ENCODE measurements at regions not wholly inside any gene's neighbourhood (a gene's known extent, or its start where the extent isn't known, plus 50 kb on each side); places are given as distances from the start of the nearest gene placed in this dataset.

DNA sequence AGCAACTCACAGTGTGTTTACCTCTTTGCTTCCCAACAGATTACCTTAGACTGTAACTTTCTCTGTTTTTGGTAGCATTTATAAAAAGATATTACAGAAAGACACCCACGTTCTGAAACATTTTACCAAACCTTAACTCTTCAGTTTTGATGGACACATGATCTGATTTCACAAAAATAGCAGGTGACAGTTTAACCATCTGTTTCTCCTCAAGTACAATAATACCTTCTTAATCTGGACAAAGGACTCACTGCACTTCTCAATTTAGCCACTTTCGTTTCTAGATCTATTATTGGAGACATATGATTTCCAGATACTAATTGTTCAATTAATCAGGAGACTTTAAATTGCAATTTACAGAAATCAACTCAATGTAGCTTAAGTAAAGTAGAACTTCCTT is 703.8 kb upstream of the KIF2B start:
- no peaks in the 10 kb centered on the region for H3K4me1 Mint-ChIP-seq
- no peak for DNase-seq (ENCODE audit: low spot score in 2 of 2, unreplicated experiment in 2 of 2)
- H3K9me3 Mint-ChIP-seq: peaks cover 19% of the 10 kb centered on the region
- peaks cover 6% of the 10 kb centered on the region for H3K36me3 Mint-ChIP-seq
- H3K27me3 Mint-ChIP-seq (ENCODE audit: low read depth): no peaks in the 10 kb centered on the region
- no peak overlapping the region for H3K27ac Mint-ChIP-seq
- TF ChIP-seq, protein P1, sequence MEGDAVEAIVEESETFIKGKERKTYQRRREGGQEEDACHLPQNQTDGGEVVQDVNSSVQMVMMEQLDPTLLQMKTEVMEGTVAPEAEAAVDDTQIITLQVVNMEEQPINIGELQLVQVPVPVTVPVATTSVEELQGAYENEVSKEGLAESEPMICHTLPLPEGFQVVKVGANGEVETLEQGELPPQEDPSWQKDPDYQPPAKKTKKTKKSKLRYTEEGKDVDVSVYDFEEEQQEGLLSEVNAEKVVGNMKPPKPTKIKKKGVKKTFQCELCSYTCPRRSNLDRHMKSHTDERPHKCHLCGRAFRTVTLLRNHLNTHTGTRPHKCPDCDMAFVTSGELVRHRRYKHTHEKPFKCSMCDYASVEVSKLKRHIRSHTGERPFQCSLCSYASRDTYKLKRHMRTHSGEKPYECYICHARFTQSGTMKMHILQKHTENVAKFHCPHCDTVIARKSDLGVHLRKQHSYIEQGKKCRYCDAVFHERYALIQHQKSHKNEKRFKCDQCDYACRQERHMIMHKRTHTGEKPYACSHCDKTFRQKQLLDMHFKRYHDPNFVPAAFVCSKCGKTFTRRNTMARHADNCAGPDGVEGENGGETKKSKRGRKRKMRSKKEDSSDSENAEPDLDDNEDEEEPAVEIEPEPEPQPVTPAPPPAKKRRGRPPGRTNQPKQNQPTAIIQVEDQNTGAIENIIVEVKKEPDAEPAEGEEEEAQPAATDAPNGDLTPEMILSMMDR (IDR thresholded peaks at IDR 0.05; ENCODE audit: unreplicated experiment): no peak
- no peak overlapping the region for H3K4me3 Mint-ChIP-seq

DNA sequence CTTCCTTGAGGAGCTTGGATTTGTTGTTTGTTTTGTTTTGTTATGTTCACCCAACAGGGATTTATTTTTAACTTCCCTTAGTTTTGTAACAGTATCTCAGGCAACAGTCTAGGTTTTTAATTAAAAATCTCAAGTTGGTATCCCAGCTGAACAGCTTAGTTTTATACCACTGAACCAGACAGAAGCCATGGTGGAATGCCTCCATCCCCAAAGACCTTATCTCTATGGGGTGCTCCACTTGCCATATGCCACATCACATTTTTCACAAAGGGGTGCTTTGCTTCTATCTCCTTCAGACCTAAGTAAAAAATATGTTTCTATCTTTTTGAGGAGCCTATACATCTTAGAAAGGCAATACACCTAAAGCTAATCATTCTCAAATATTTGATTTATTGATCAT is 715.8 kb upstream of the KIF2B start:
- DNase-seq (ENCODE audit: low spot score in 2 of 2, unreplicated experiment in 2 of 2): no peak
- H3K4me3 Mint-ChIP-seq: no peak overlapping the region
- TF ChIP-seq, protein P1 (IDR thresholded peaks at IDR 0.05; ENCODE audit: unreplicated experiment): no peak
- peaks cover 18% of the 10 kb centered on the region for H3K9me3 Mint-ChIP-seq
- H3K4me1 Mint-ChIP-seq: no peaks in the 10 kb centered on the region
- H3K36me3 Mint-ChIP-seq: no peaks in the 10 kb centered on the region
- no peak overlapping the region for H3K27ac Mint-ChIP-seq
- no peaks in the 10 kb centered on the region for H3K27me3 Mint-ChIP-seq (ENCODE audit: low read depth)

DNA sequence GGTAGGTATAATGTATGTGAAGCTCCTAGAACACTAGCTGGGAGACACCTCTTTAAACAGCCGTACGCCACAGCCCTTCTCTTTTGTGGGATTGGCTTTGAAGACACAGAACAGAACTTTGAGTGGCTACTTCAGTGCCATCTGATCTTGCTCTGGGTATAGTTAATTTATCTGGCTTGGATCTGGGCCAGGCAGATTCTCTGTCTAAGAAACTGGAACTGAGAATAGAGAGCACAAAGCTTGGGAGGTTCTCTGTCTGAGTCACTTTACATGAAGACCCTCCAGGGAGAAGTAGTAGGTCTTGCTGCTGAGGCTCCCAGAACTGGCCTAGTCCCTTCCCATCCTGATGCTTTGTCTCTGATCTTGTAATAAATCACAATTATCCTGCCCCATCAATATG is 721.0 kb upstream of the KIF2B start:
- TF ChIP-seq, protein P1 (IDR thresholded peaks at IDR 0.05; ENCODE audit: unreplicated experiment): no peak
- Mint-ChIP-seq H3K4me1 (no peaks in the 10 kb centered on the region), H3K9me3 (peaks cover 6% of the 10 kb centered on the region), H3K36me3 (no peaks in the 10 kb centered on the region), H3K27ac (no peak overlapping the region), H3K27me3 (ENCODE audit: low read depth) (no peaks in the 10 kb centered on the region), H3K4me3 (no peak overlapping the region)
- no peak for DNase-seq (ENCODE audit: low spot score in 2 of 2, unreplicated experiment in 2 of 2)

DNA sequence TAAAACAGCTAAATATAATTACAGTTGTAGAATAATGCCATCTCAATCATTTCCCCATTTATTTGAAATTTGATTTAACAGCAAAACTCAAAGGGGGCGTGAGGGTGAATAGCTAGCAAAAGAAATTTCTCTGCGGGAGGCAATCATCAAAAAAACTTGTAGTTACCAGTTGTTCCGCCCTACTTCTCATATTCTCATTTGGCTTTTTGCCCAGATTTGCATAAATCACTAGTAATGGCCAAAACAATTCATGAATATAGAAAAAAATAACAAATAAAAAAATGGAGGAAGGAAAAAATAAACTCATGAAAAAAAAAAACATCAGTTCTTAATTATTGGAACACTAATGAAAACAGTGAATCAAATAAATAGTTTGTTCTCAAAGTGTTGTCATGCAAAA is 722.6 kb upstream of the KIF2B start:
- no peak overlapping the region for H3K27ac Mint-ChIP-seq
- DNase-seq (ENCODE audit: low spot score in 2 of 2, unreplicated experiment in 2 of 2): no peak
- no peaks in the 10 kb centered on the region for H3K36me3 Mint-ChIP-seq
- no peak overlapping the region for H3K4me3 Mint-ChIP-seq
- TF ChIP-seq, protein P1 (IDR thresholded peaks at IDR 0.05; ENCODE audit: unreplicated experiment): no peak
- no peaks in the 10 kb centered on the region for H3K27me3 Mint-ChIP-seq (ENCODE audit: low read depth)
- peaks cover 6% of the 10 kb centered on the region for H3K9me3 Mint-ChIP-seq
- no peaks in the 10 kb centered on the region for H3K4me1 Mint-ChIP-seq

DNA sequence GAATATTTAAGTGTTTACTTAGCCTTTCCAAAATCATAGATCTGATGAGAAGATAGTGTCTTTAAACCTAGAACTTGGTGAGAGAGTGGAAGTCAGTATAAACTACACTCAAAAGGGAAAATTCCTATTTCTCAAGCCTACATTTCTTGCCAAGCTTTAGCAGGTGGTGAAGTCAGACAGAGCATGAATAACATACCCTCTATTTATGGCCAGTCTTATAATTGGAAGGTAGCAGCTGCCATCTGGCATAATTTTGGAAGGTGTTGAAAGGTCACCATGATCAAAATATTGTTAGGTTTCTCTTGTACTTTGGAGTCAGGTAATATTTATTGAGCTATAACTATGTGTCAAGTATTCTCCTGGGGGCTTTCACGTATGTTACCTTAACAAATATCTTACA is 729.3 kb upstream of the KIF2B start:
- Mint-ChIP-seq H3K9me3 (no peaks in the 10 kb centered on the region), H3K27me3 (ENCODE audit: low read depth) (no peaks in the 10 kb centered on the region), H3K4me1 (peaks cover 2% of the 10 kb centered on the region), H3K4me3 (no peak overlapping the region), H3K27ac (no peak overlapping the region), H3K36me3 (no peaks in the 10 kb centered on the region)
- DNase-seq (ENCODE audit: low spot score in 2 of 2, unreplicated experiment in 2 of 2): no peak
- TF ChIP-seq, protein P1 (IDR thresholded peaks at IDR 0.05; ENCODE audit: unreplicated experiment): no peak

DNA sequence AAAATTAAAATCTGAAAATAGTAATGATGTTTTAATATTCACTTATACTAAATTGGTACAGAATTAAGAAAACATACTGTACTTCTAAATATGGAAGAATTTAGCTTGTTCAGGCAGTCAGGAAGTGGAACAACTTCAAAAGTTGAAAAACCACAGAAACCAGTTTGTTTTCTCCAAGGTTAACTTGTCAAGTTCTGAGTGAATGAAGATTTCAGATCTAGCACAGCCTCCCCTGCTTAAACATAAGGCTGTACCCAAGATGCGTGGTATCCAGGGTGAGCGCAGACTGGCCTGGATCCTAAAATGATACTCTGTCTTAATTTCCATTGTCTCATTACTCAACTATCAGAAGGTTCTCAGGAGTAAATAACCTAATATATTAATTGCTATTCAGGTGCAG is 730.7 kb upstream of the KIF2B start:
- no peak overlapping the region for H3K4me3 Mint-ChIP-seq
- H3K9me3 Mint-ChIP-seq: no peaks in the 10 kb centered on the region
- no peaks in the 10 kb centered on the region for H3K27me3 Mint-ChIP-seq (ENCODE audit: low read depth)
- no peak for DNase-seq (ENCODE audit: low spot score in 2 of 2, unreplicated experiment in 2 of 2)
- TF ChIP-seq, protein P1 (IDR thresholded peaks at IDR 0.05; ENCODE audit: unreplicated experiment): no peak
- H3K27ac Mint-ChIP-seq: no peak overlapping the region
- peaks cover 2% of the 10 kb centered on the region for H3K4me1 Mint-ChIP-seq
- no peaks in the 10 kb centered on the region for H3K36me3 Mint-ChIP-seq

Data from mesothelial cell of epicardium (in vitro differentiated cells).